NCI-H446 (cell line): ENCODE measurements at regions not wholly inside any gene's neighbourhood (a gene's known extent, or its start where the extent isn't known, plus 50 kb on each side); places are given as distances from the start of the nearest gene placed in this dataset.
"Not testable (repeated sequence)": the region's sequence is repeated elsewhere in the genome, so short reads cannot be mapped to it uniquely, and the experiment has no call there.

Source experiments
- DNase-seq, 2 experiments: peaks; one replicate each; lab custom pipeline; 2025; lab: John Stamatoyannopoulos, UW

GRCh38 chr4:103853627-103854026, 133.8 kb upstream of the TACR3 start:
- DNase-seq: no peak

- DNase-seq: no peak
Measured at GRCh38 chr4:103853146-103853545, 133.4 kb upstream of the TACR3 start.

- no peak for DNase-seq
Measured at GRCh38 chr4:103845075-103845474, 125.3 kb upstream of the TACR3 start.

- DNase-seq: no peak
Measured at GRCh38 chr4:103842637-103843239, 123.0 kb upstream of the TACR3 start.

- DNase-seq: no peak
Measured at GRCh38 chr4:103842076-103842475, 122.3 kb upstream of the TACR3 start.

GRCh38 chr4:103810308-103810707, 90.5 kb upstream of the TACR3 start:
- not testable (repeated sequence) for DNase-seq

GRCh38 chr4:103802766-103803165, 83.0 kb upstream of the TACR3 start:
- no peak for DNase-seq

GRCh38 chr4:103787057-103787456, 67.3 kb upstream of the TACR3 start:
- DNase-seq: no peak

- DNase-seq: no peak
Measured at GRCh38 chr4:103786593-103786992, 66.8 kb upstream of the TACR3 start.

GRCh38 chr4:103786014-103786413, 66.2 kb upstream of the TACR3 start:
- DNase-seq: peak; percentile 31 to 68

GRCh38 chr4:103778221-103778620, 58.4 kb upstream of the TACR3 start:
- no peak for DNase-seq

GRCh38 chr4:103774326-103774825, 54.6 kb upstream of the TACR3 start:
- peak in 1 of 2 experiments; percentile 24 for DNase-seq

- DNase-seq: no peak
Measured at GRCh38 chr4:103773691-103774231, 54.0 kb upstream of the TACR3 start.
